ENCODE measurements at regions not wholly inside any gene's neighbourhood (a gene's known extent, or its start where the extent isn't known, plus 50 kb on each side); places are given as distances from the start of the nearest gene placed in this dataset.

DNA sequence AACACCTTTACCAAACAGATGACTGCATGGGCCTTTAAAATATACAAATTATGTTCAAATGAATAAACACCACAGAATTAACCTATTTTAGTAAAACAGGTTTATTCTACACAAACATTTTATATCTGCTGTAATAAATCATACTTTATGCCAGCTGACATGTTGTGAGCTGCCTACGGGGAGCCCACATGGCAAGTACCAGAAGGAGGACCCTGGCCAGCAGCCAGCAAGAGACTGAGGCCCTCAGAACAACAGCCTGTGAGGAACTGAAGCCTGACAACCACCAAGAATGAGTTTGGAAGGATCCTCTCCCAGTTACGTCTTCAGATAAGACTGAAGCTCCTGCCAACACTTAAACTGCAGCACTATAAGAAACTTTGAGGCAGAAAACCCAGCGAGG lies 377.0 kb downstream of the PDGFC start:
- DNase-seq (ENCODE audit: low spot score): no peak

DNA sequence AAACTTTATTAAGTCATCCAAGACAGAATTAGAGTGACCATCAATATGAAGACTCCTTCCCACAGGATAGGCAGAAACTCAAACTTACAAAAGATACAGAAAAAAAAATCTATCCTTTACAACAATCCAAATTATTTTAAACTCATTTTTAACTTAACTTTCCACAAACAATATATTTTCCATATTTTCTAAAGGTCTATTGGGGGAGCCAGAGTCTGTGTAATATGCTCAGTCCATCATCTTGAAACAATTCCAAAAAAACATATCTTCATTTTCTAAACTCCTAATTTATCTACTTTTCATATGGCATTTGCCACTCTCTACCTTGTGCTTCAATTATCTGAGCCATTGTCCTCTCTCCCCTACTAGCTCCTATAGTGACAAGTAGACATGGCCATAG lies 378.1 kb downstream of the PDGFC start:
- no peak for DNase-seq (ENCODE audit: low spot score)

DNA sequence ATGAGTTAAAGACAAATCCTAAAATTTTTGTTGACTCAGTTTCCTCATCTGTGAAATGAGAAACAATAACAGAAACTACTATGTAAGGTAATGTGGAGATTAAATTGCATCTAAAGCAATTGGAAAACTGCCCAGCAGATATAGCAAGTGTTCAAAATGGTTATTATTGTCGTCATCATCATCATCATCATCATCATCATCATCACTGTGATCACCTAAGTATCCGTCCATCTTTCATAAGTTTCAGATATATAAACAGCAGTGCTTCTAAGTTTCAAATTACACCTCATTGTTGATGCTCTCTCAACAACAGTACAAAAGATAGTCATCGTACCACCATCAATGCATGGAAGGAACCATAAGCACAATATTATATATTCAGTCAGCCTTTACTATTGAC lies 379.9 kb downstream of the PDGFC start:
- no peak for DNase-seq (ENCODE audit: low spot score)

DNA sequence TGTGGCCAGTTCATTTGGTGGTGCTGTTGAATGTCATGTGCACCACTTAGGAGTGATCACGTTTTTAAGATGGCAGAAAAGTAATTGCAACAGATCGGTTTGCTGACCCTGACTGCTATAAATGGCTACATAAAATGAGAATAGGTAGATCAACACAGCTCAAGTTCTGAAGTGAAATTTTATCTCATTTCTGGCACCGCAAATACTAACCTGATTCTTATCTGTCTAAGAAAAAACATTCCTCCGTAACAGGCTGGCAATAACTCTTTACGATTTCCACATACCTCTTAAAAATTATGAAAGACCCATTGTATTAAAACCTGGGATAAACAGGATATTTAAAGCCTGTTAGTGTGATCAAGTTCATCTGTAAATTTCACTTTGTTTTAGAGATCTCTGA lies 387.5 kb downstream of the PDGFC start:
- peak; percentile 62 for DNase-seq (ENCODE audit: low spot score)

DNA sequence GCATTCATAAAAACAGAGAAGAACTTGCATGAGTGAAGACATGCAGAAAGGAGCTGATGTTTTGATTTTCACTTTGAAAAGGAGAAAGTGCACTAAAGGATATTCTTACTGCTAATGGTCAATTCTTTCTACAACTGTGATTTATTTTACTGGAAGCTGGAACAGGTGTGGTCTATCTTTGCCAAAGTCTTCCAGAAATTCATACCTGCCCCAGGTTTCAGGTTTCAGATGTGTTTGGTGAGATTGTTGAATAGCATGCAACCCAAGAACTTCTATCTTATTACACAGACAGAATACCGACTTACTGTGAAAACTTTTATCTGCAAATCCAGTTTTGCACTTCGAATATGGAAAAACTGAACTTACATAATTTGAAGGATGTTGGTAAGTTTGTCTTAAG lies 388.3 kb downstream of the PDGFC start:
- no peak for DNase-seq (ENCODE audit: low spot score)

DNA sequence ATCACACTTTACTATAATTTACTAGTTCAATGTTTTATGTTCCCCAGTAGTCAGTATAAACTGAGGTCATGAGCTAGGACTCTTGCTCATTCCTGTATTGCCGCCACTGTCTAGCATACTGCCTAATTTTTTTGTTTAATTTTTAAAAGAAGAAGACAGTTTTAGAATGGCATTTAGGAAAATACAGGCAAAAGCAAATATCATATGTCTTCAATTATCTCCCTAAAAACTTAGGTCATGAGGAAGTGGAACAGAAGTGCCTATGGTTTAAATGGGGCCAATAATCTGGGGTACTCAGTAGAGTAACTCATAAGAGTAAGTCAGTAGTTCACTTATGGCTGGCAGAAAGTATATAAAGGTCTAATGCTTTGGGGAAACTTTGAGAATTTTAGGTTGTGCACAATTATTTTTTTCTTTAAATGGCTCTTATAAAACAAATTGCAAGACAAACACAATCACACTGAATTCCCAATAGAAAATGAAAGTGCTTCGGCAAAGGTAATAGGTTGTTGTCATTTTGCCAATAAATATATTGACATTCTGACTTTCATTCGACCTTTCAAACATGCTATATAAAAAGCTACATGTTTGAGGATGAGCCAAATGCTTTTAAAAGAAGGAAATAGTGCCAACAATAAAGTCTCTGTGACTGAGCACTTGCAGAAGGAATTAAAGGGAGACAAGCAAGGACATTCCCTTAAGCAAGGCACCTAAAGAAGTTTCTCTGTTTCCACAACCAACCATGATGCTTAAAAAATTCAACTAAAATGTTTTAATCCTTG lies 390.1 kb downstream of the PDGFC start:
- DNase-seq (ENCODE audit: low spot score): peak; percentile 42

DNA sequence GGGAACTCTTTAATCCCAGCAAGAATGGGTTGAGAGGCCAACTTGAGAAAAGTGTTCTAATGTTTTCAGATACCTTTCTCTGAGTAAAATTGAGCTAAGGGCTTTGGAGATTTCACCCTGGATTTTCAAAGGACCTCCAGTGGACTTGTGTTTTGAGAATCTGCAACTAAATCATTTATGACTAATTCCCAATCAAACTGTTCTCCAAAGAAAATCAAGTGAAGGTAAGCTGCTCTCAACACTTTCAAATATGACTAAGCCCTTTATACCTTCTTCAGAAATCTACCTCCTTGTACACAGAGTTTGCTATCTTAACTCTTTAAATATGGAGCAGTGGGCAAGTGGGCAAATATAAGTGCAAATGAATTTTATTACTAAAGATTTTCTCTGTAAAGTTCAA lies 392.9 kb downstream of the PDGFC start:
- DNase-seq (ENCODE audit: low spot score): no peak

DNA sequence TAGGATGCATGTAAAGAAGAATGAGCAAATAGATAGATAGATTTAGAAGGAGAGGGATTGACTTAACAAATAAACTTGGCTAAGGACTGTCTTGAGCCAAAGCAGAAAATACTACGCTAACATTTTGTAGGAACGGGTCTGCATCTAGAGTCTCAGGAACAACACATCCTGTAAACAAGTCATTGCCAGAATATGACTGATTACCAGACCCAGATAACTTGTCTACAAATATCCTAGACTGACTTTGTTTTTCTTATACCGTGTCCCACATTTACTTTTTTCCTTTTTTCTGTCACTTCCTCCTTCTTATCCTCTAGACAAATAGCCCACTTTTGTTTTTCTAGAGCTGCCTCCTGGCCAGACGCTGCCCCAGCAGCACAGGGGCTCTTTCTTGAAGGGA lies 393.6 kb downstream of the PDGFC start:
- no peak for DNase-seq (ENCODE audit: low spot score)

DNA sequence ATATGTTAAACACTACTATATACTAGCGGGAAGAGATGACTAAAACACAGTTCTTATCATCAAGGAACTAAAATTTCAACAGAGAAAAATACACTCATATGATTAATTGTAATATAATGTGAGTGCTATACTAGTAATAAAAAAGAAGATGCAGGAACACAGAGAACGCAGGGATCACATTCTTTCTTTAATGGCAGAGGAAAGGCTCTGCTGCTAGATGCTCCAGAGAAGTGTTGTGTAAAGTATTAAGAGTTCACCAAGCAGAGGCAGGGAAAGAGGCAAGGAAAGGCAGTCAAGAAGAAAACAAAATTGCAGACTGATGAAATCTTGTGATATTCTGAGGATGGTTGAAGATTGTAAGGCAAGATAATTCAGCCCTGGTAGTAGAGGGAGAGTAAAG lies 394.7 kb downstream of the PDGFC start:
- no peak for DNase-seq (ENCODE audit: low spot score)

DNA sequence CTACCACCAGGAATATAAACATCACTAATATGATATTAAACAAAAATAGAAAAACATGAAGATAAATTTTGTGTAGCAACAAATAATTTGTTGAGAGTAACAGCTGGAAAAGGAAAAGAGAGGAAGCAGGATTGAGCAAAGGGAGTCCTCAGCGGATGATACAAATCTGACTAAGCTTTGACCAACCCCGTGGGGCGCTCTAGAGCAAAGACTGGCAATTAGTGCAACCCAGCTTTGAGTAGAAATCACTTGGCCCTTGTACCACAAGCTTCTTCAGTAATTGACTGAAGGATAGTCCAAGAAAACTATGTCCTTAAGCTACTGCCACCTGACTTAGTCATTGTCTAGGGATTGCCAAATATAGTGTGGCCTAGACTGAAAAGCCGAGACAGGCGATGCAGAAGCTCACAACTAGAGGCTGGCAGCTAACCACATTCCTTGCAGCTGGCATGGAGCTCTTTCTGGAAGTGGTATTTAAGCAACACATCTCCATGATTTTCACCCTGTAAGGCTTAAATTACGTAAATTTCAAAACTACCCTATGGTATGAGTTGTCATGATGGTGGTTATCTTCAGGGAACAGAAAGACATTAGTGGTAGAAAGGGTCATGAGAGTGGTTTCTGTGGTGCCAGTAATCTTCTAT lies 396.0 kb downstream of the PDGFC start:
- no peak for DNase-seq (ENCODE audit: low spot score)

DNA sequence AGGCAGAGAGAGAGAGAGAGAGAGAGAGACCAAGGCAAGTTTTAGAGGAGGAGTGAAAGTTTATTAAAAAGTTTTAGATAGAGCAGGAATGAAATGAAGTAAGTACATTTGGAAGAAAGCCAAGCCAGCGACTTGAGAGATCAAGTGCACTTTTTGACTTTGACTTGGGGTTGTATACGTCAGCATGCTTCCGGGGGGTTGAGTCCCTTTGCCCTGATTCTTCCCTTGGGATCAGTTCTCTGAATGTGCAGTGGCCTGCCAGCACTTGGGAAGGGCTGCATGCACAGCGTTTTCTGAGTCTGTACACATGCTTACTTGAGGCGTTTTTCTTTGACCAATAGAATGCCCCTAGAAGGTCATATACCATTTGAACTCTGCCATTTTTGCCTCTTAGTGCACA lies 400.5 kb downstream of the PDGFC start:
- DNase-seq (ENCODE audit: low spot score): no peak

DNA sequence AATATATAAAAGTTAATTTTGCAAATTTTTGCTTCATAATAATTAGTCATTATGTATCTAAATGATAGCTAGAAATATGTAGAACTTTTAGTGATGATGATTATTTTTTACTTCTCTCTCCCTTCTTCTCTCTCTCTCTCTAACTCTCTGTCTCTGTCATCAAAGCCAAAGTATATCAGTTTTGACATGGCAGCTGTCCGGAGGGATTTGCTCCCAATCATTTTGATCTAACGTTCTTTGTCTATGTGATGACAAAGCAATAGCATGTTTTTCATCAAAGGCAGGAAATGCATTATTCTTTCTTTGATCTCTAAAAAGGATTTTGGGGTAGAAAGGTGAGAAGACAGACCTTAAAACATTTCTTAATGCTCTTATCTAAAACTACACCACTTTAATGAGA lies 402.1 kb downstream of the PDGFC start:
- no peak for DNase-seq (ENCODE audit: low spot score)

DNA sequence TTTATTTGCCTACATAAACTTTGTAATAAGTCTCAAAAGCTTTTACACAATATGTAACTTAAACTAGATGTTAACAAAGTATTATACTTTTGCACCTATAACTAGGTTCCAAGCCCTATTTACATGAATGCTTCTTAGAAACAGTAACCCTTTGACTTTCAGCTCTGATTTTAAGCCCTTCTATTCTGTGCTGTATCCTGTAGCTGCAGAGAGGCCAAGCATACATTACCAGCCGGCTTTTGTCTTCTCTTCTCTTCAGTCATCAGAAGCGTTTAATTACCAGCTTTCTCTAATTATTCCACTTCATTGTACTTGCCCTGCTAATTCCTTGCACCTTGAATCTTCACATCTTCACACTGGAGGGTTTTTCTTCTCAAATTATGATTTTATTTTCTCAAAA lies 403.1 kb downstream of the PDGFC start:
- no peak for DNase-seq (ENCODE audit: low spot score)

DNA sequence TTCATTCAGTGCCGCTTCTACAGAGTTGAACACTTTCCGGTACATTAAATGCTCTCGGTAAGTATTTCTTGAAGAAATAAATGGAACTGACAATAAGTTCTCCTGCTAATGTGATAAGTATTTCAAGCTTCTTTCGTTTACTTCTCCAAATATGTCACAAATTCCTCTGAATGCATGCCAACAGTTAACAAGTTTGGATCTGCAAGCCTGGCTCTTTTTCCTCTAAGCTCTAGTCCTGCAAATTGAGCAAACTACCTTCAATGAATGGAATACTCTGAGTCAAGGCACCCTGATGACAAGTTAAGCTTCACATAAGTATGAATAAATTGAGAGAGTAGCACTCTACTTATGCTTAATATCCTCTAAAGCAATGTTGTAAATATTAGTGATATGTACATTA lies 403.6 kb downstream of the PDGFC start:
- DNase-seq (ENCODE audit: low spot score): no peak

DNA sequence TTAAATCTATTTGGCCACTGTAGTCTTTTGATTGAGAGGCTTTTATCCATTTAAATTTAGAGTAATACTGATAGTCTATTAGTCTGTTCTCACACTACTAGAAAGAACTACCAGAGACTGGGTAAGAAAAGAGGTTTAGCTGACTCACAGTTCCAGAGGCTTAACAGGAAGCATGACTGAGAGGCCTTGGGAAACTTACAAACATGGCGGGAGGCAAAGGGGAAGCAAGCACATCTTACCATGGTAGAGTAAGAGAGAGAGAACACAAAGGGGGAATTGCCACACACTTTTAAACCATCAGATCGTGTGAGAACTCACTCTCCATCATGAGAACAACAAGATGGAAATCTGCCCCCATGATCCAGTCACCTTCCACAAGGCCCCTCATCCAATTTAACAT lies 410.9 kb downstream of the PDGFC start:
- DNase-seq (ENCODE audit: low spot score): no peak

DNA sequence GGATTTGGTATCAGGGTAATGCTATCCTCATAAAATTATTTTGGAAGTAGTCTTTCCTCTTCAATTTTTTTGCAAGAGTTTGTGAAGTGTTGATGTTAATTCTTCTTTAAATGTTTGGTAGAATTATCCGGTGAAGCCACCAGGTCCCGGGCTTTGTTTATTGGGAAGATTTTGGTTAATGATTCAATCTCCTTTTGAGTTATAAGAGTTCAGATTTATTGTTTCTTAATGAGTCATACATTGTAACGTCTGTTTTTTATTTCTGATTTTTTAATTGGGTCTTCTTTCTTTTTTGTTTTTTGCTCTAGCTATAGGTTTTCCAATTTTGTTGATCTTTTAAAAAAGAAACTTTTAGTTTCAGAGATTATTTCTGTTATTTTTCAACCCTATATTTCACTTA lies 412.3 kb downstream of the PDGFC start:
- no peak for DNase-seq (ENCODE audit: low spot score)

DNA sequence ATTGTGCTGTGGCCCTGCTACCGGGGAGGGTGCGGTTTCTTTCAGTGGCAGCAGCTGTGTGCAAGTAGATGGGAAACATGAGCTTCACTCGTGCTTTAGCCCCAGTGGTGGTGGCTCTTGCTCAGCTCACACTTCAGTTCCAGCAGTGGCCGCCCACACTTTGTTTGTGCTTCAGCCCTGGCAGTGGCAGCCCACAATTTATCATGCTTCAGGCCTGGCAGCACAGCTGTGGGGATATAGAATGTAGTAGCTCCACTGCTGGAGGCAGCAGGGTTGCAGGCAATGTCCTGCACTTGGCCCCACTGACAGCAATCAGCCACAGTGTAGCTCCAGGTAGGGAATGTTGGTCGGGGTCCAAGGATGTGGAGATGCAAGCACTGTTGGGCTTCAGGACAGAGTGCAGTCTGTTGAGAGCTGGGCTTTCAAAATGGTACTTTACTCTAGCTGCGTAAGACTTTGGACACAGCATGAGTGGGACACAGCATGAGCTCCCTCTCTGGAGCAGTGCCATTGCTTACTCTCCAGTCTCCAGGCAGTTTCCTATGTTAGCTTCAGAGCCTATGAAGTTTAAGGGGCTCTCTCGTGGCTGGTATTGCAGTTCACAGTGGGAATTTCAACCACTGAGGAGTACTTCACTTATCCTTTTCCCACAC lies 413.1 kb downstream of the PDGFC start:
- DNase-seq (ENCODE audit: low spot score): no peak

DNA sequence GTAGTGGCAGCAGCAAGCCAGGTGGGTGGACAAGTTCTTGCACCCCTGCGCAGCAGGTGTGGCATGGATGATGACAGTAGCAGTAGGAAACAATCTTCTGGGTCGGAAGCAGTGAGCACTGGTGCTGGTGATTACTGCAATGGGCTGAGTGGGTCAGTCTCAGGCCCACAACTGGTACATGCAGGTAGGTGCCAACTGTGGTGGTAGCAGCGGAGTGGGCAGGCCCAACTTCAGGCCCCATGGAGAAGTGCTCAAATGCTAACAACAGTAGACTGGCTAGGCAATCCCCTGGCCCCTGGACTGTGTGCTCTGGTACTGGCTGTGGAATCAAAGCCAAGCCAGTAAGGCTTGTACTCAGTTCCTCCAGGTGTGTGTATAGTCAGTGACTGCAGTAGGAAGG lies 413.7 kb downstream of the PDGFC start:
- no peak for DNase-seq (ENCODE audit: low spot score)

DNA sequence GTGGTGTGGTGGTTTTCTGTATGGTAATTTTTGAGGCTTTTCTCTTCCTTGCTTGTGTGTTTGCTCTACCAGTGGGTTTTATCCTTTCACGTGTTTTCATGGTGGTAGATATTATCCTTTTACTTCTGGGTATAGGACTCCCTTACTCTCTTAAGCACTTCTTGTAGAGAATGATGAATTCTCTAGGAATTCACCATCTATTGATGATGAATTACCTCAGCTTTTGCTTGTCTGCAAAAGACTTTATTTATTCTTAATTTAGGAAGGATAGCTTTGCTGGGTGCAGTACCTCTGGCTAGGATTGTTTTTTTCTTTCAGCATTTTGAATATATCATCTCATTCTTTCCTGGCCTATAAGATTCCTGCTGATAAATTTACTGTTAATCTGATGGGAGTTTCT lies 415.3 kb downstream of the PDGFC start:
- DNase-seq (ENCODE audit: low spot score): no peak

DNA sequence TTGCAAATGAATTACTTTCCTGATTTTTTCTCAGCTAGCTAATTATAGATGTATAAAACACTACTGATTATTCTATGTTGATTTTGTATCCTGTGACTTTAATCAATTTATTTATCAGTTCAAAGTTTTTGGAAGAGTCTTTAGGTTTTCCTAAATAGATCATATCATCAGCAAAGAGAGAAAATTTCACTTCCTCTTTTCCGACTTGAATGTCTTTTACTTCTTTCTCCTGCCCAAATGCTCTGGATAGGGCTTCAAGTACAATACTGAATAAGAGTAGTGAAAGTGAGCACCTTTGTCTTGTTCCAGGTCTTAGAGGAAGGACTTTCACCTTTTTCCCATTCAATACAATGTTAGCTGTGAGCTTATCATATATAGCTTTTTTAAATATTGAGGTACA lies 417.9 kb downstream of the PDGFC start:
- DNase-seq (ENCODE audit: low spot score): no peak

DNA sequence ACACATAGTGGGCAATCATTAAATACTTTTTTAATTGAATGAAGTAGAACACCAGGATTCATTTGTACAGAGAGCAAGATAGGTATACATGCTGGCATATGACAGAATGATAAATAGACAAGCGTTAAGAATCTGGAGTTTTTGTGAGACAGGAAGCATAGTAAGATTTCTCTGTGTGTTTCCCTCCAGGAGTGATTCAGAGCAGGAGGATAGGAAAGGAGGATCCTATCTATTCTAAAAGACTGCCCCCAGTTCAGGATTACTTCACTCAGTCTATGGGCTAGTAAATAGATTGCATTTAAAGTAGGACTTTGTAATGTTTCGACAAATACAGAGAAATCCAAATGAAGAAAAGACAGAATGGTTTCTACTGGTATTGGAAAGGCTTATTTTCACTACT lies 423.7 kb downstream of the PDGFC start:
- no peak for DNase-seq (ENCODE audit: low spot score)

DNA sequence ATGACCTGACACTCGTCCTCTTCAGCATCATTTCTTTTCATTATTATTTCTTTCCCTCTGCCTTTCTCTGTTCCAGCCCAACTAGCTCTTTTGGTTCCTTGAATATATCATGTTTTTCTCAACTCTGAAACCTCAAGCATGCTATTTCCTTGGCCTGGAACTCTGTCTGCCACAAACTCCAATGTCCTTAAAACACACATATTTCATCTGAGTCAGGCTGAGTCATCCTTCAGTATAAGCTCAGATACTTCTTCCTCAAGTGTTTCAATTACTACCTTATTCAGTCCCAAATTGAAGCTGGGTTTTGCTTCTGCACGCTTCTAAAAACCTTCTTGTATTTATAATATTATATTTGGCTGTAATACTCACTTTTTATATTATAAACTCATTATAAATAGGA lies 424.2 kb downstream of the PDGFC start:
- DNase-seq (ENCODE audit: low spot score): peak; percentile 22

DNA sequence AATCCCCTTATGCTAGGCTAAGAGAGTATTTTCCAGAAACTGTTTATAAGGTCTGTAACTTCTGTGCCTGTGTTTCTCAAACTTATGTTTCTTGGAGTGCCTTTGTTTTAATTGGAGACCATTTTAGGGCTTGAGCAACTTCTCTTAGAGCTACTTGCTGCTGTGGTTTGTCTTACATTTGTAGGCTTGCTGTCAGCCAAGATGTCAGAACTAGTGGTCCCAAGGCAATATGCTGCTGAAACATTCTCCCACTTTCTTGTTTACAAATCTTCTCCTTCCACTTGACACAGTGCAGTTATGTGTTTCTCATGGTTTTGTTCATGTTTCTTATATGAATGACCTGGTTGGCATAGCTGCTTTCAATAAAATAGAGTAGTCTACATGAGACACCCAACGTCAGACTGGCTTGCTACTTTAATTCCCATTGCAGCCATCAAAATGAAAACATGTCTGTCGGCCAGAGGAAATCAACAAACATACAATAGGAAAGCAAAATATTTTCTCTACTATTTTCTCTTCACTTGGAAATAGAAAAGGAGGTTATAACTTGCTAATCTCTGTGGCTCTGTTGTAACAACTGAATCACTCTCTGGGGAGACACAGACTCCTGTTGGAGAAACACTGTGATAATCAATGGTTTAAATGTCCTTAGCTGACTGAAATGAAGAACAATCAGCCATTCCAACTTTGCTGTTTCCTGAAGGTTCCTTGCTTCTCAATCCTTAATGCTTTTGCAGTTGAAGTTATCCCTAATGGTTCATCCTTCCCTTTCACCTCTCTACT lies 426.4 kb downstream of the PDGFC start:
- no peak for DNase-seq (ENCODE audit: low spot score)

Data from LoVo (cell line).